ENCODE measurements at regions not wholly inside any gene's neighbourhood (a gene's known extent, or its start where the extent isn't known, plus 50 kb on each side); places are given as distances from the start of the nearest gene placed in this dataset.
"Not testable (repeated sequence)": the region's sequence is repeated elsewhere in the genome, so short reads cannot be mapped to it uniquely, and the experiment has no call there.

DNA sequence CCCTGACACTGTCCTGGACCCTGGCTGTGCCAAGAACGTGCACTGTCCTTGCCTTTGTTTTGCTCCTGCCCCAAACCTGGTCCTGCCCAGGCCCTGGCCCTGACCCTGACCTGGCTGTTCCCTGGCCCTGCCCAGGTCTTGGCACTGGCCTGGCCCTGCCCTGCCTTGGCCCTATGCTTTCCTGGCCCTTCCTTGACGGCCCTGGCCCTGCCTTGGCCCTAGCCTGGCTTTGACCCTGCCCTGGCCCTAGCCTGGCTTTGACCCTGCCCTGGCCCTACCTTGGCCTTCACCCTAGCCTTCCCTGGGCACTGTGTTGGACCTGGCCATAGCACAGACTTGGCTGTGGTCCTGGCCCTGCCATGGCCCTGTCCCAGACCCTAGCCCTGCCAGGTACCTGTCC lies 252.9 kb downstream of the TP53TG3F start:
- not testable (repeated sequence) for FAIRE-seq

GRCh38 chr16:33712851-33713709 lies 253.7 kb downstream of the TP53TG3F start:
- FAIRE-seq = not testable (repeated sequence)

- not testable (repeated sequence) for FAIRE-seq
These were observed 254.5 kb downstream of the TP53TG3F start for GRCh38 chr16:33713710-33714538.

DNA sequence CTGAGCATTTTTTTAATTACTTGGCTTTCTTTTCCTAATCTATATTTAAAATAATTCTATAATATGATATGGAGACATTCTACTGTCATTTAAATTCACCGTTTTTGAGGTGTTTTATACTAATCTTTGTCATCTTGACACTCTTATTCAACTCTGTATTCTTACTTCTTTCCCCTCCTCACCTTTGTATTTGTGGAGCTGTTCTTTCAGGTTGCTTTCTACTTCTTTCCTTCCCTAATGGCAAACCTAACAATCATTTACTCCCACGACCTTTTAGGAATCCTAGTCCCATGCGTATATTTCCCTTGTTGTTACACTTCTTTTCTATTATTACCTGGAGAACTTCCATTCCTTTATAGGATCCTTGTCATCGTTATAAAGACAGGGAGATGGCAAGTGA lies 271.8 kb downstream of the TP53TG3F start:
- FAIRE-seq = not testable (repeated sequence)

DNA sequence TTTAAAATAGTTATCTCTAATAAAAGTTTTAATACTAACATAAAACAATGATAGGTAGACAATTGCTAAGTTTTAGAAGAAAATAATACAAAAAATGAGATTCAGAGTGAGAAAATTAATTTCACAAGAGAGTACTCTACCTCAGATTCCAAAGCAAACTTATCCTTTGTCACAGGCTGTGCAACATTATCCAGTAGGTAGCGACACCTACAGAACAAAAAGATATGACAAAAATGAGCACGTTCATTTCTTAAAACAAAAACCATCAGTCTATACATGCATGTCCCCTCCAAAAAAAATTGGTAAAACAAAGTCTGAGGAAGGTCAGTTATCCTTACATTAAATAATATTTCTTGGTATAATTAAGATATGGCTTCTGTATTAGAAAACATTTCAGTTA lies 275.2 kb downstream of the TP53TG3F start:
- peak; percentile 67 for FAIRE-seq

DNA sequence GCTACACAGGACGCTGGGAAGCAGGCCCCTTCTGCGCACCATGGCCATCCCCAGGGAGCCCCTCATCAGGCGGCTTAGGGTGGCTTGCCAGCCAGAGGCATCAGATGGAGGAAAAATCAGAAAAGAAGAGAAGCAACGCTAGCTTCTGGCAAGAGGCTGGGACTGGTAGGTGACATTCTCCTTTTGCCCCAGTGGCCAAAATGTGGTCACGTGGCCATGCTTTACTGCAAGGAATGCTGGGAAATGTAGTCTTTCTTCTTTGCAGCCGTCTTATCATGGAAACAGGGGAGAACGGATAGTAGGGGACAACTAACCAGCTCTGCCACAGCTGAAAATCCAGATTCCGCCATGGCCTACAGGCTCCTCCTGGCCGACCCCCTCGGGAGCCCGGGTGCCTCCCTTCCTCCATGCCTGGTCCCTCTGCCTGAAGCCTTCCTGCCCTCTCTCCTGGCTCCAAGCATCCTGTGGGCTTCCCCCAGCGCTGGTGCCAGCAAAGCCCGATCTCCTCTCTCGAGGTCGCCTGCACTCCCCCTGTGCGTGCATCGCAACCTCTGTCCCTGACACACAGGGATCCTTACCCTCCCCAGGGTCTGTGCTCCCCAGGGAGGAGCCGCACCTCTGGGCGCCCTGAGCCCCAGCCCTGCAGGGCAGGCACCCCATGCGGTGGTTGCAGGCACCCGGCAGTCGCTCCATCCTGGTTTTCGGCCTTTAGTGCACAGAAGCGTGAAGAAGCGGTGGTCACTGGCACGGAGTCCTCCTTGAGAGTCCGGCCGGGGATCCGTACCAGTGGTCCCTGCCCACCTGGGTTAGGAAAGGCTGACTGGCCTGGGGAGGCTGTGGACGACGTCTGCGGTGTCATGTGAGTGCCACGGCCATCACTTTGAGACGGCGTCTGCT lies 307.7 kb downstream of the TP53TG3F start:
- FAIRE-seq = not testable (repeated sequence)

DNA sequence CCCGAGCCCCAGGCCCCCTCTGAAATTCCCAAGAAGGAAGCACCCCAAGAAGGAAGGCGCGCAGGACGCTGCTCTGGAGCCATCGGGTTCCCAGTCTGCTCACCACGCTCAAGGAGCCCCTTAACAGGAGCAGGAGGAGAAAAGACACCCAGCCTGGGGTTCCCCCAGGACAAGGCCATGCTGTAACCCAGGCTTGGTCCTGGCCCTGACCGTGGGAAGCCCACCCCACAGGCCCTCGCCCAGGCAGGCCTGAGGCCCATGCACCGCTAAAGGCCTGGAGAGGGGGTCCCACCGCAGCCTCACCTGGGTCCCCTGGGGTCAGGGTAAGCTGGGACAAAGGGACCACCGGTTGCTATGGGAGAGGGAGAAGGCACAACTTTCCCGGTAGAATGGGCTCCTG lies 309.3 kb downstream of the TP53TG3F start:
- FAIRE-seq = not testable (repeated sequence)

DNA sequence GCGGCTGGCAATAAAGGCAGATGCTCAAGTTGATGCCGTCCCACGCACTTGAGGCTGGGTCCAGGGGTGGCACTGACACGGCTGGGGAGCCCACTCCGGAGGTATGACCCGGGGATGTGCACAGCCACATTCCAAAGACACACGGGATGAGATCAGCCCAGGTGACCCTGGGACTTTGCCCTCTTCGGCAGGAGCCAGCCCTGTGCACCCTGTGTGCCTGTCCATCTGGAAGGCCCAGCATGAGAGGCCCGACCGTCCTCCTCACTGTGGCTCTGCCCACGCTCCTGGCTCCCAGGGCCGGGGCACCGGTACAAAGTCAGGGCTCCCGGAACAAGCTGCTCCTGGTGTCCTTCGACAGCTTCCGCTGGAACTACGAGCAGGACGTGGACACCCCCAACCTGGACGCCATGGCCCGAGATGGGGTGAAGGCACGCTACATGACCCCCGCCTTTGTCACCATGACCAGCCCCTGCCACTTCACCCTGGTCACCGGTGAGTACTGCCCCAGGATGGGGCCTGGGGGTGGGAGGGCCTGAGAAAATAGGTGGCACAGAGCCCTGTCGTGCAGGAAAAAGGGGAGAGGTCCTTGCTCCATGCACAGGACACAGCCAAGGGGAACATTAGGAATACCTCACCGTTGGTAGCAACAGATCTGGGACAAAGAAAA lies 309.9 kb downstream of the TP53TG3F start:
- FAIRE-seq = not testable (repeated sequence)

GRCh38 chr16:33770478-33770877 lies 311.1 kb downstream of the TP53TG3F start:
- not testable (repeated sequence) for FAIRE-seq

GRCh38 chr16:33771211-33771610 lies 311.8 kb downstream of the TP53TG3F start:
- not testable (repeated sequence) for FAIRE-seq

DNA sequence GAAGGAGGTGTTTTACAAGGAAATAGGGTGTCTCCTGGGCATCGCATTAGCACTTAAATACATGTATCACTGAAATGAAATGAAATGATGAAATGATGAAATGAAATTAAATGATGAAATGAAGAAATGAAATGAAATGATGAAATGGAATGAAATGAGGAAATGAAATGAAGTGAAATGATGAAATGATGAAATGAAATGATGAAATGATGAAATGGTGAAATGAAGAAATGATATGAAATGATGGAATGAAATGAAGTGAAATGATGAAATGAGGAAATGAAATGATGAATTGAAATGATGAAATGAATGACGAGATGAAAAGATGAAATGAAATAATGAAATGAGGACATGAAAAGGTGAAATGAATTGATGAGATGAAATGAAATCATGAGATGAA lies 314.6 kb downstream of the TP53TG3F start:
- FAIRE-seq = not testable (repeated sequence)

DNA sequence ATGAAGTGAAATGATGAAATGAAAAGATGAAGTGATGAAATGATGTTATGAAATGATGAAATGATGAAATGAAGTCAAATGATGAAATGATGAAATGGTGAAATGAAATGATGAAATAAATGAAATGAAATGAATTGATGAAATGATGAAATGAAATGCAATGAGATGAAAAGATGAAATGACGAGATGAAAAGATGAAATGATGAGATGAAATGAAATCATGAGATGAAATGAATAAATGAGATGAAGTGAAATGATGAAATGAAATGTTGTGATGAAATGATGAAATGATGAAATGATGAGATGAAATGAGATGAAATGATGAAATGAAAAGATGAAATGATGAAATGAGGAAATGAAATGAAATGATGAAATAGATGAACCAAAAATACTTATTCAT lies 315.3 kb downstream of the TP53TG3F start:
- FAIRE-seq = not testable (repeated sequence)

DNA sequence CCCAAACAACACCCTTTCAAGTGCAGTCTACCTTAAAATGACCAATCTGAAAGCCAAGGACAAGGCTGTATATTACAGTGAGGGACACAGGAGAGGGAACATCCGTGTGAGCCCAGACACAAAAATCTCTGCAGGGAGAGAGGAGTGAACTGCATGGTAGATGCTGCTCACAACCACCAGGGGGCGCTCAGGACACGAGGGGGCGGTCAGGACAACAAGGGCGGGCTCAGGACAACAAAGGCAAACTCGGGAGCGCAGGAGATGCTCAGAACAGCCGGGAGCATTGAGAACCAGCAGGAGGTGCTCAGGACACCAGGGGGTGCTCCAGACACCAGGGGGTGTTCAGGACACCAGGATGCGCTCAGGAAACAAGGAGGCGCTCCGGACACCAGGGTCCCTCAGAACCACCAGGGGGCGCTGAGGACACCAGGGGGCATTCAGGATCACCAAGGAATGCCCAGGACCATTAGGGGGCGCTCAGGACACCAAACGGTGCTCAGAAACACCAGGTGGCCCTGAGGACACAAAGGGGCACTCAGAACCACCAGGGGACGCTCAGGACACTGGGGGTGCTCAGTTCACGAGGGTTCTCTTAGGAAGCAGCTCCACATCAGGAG lies 357.0 kb downstream of the TP53TG3F start:
- FAIRE-seq = not testable (repeated sequence)

GRCh38 chr16:33824736-33825135 lies 365.3 kb downstream of the TP53TG3F start:
- FAIRE-seq = not testable (repeated sequence)

- FAIRE-seq = not testable (repeated sequence)
These were observed 368.1 kb downstream of the TP53TG3F start for GRCh38 chr16:33827522-33827921.

- FAIRE-seq = not testable (repeated sequence)
These were observed 379.7 kb downstream of the TP53TG3F start for GRCh38 chr16:33839157-33839556.

DNA sequence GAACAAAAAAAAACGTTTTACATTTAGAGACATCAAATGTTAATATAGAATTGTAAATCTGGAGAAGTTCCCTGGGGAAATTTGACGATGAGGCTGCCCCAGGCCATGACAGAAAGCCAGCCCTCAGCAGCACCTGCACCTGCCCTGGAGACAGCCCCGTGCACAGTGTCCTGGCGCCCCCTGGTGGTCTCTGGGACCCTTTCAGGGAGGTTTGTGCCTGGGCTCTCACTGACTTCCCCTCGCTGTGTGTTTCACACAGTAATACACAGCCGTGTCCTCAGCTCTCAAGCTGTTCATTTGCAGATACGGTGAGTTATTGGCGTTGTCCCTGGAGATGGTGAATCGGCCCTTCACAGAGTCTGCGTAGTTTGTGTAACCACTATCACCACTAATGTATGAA lies 385.1 kb downstream of the TP53TG3F start:
- not testable (repeated sequence) for FAIRE-seq
